H1 (cell line): ENCODE measurements at regions not wholly inside any gene's neighbourhood (a gene's known extent, or its start where the extent isn't known, plus 50 kb on each side); places are given as distances from the start of the nearest gene placed in this dataset.
A peak's percentile ranks its signal among the peaks of the same experiment; 100 is the strongest.

ENCODE experiments used
- CTCF ChIA-PET: fragments of 300-600 bp; sonication (Branson Sonifier 250); formaldehyde crosslinking; loops from one replicate; lab custom pipeline; 2021; ENCODE audit not compliant: partially characterized antibody; lab: Charles Lee
- POLR2A ChIA-PET: fragments of 300-600 bp; sonication (Branson Sonifier 250); formaldehyde crosslinking; loops from one replicate; lab custom pipeline; 2021; ENCODE audit warnings: inconsistent platforms; ENCODE audit not compliant: partially characterized antibody; lab: Charles Lee
- DNase-seq, 2 experiments: peaks; one replicate each; pipeline versions ENCODE4 v3.0.0 to v3.0.0-alpha.2; 2010 to 2022; ENCODE audit warnings: low spot score in 2 of 2, low read depth in 1 of 2, mixed read lengths in 1 of 2
- FAIRE-seq: peaks from 2 replicates; lab custom pipeline; 2011; peaks lifted over from hg19 to GRCh38; lab: Jason Lieb, UNC
- H2AFZ ChIP-seq: 2 replicates; pipeline ENCODE4 v1.8.1; 2012; ENCODE audit warnings: low read length, inconsistent platforms
- H2AK5ac ChIP-seq: 2 replicates; pipeline ENCODE4 v1.6.1; 2013; ENCODE audit warnings: low read depth, low read length
- H2BK120ac ChIP-seq: replicated peaks from 2 replicates; pipeline ENCODE3; 2013; ENCODE audit warnings: low read depth, low read length, inconsistent platforms
- H2BK12ac ChIP-seq: 2 replicates; pipeline ENCODE4 v1.6.1; 2013; ENCODE audit warnings: low read depth, low read length
- H2BK15ac ChIP-seq: 2 replicates; pipeline ENCODE4 v1.6.1; 2013; ENCODE audit warnings: low read length
- H2BK20ac ChIP-seq: 2 replicates; pipeline ENCODE4 v1.6.1; 2013; ENCODE audit warnings: low read length
- H2BK5ac ChIP-seq: 2 replicates; pipeline ENCODE4 v1.6.1; 2013; ENCODE audit warnings: low read depth, low read length
- H3K14ac ChIP-seq: 2 replicates; pipeline ENCODE4 v1.6.1; 2013; ENCODE audit warnings: inconsistent platforms; ENCODE audit not compliant: insufficient read length
- H3K18ac ChIP-seq: 2 replicates; pipeline ENCODE4 v1.6.1; 2013; ENCODE audit warnings: low read length; ENCODE audit errors: extremely low read depth
- H3K23ac ChIP-seq: 2 replicates; pipeline ENCODE4 v1.6.1; 2013; ENCODE audit warnings: inconsistent platforms; ENCODE audit not compliant: insufficient read length
- H3K23me2 ChIP-seq: 2 replicates; pipeline ENCODE4 v1.6.1; 2013; ENCODE audit warnings: low read depth, low read length
- H3K27ac ChIP-seq: 2 replicates; pipeline ENCODE4 v1.6.1; 2011; ENCODE audit warnings: low read depth, low read length, inconsistent platforms
- H3K27me3 ChIP-seq, 4 experiments: replicated peaks in 1 of 4; 1 replicate in 1 of 4; 2 replicates in 3 of 4; pipeline versions ENCODE4 v1.6.1 to v1.8.1; 2011 to 2013; ENCODE audit warnings: low read length in 3 of 4, mild to moderate bottlenecking in 3 of 4, inconsistent platforms in 2 of 4, mixed read lengths in 2 of 4, moderate library complexity in 1 of 4; ENCODE audit not compliant: control insufficient read depth in 3 of 4, insufficient read depth in 3 of 4; ENCODE audit errors: extremely low read depth in 1 of 4
- H3K36me3 ChIP-seq, 4 experiments: 2 replicates each; pipeline versions ENCODE4 v1.6.1 to v1.8.1; 2011 to 2013; ENCODE audit warnings: mild to moderate bottlenecking in 4 of 4, low read length in 3 of 4, moderate library complexity in 2 of 4, control low read depth in 1 of 4, inconsistent platforms in 1 of 4; ENCODE audit not compliant: insufficient read depth in 4 of 4, control insufficient read depth in 2 of 4
- H3K4ac ChIP-seq: replicated peaks from 2 replicates; pipeline ENCODE3; 2013; ENCODE audit warnings: low read length, low read depth, mixed read lengths, inconsistent platforms; ENCODE audit not compliant: insufficient read length
- H3K4me1 ChIP-seq, 4 experiments: replicated peaks in 1 of 4; 1 replicate in 1 of 4; 2 replicates in 3 of 4; pipeline versions ENCODE4 v1.6.1 to v1.8.1; 2011 to 2013; ENCODE audit warnings: low read length in 3 of 4, inconsistent platforms in 2 of 4, mixed read lengths in 1 of 4; ENCODE audit not compliant: insufficient read depth in 4 of 4, control insufficient read depth in 3 of 4
- H3K4me2 ChIP-seq, 2 experiments: 2 replicates each; pipeline versions ENCODE4 v1.6.1 to v1.8.1; 2011 to 2013; ENCODE audit warnings: low read depth in 2 of 2, low read length in 2 of 2, control low read depth in 1 of 2, inconsistent platforms in 1 of 2, mild to moderate bottlenecking in 1 of 2; ENCODE audit not compliant: insufficient read depth in 1 of 2
- H3K4me3 ChIP-seq, 4 experiments: fragments of 200-600, 300-600 bp in 1 of 4; sonication (generic), shearing (Covaris generic), sonication (Bioruptor Twin) in 1 of 4; 2 replicates each; pipeline versions ENCODE4 v1.5.1 to v1.8.1; 2011 to 2016; ENCODE audit warnings: low read length in 4 of 4, low read depth in 3 of 4, control low read depth in 2 of 4, inconsistent platforms in 2 of 4, mild to moderate bottlenecking in 2 of 4, mixed read lengths in 1 of 4, moderate library complexity in 1 of 4; ENCODE audit not compliant: insufficient read depth in 2 of 4; ENCODE audit errors: extremely low read depth in 1 of 4
- H3K56ac ChIP-seq: replicated peaks from 2 replicates; pipeline ENCODE3; 2013; ENCODE audit warnings: low read depth, mild to moderate bottlenecking, mixed read lengths, low read length, inconsistent platforms; ENCODE audit not compliant: insufficient read length
- H3K79me1 ChIP-seq: 2 replicates; pipeline ENCODE4 v1.6.1; 2013; ENCODE audit warnings: low read depth, low read length, control low read depth
- H3K79me2 ChIP-seq, 2 experiments: 2 replicates each; pipeline versions ENCODE4 v1.6.1 to v1.8.1; 2012 to 2013; ENCODE audit warnings: low read length in 2 of 2, mild to moderate bottlenecking in 2 of 2, inconsistent platforms in 1 of 2; ENCODE audit not compliant: insufficient read depth in 2 of 2, control insufficient read depth in 1 of 2
- H3K9ac ChIP-seq, 4 experiments: replicated peaks in 1 of 4; 1 replicate in 1 of 4; 2 replicates in 3 of 4; pipeline versions ENCODE4 v1.6.1 to v1.8.1; 2011 to 2013; ENCODE audit warnings: low read depth in 3 of 4, low read length in 3 of 4, control low read depth in 2 of 4, mild to moderate bottlenecking in 2 of 4, moderate library complexity in 2 of 4, inconsistent platforms in 1 of 4; ENCODE audit errors: extremely low read depth in 1 of 4
- H3K9me3 ChIP-seq, 2 experiments: 2 replicates each; pipeline versions ENCODE4 v1.6.1 to v1.8.1; 2012 to 2013; ENCODE audit warnings: mild to moderate bottlenecking in 2 of 2, moderate library complexity in 2 of 2, control low read depth in 1 of 2, inconsistent platforms in 1 of 2, low read depth in 1 of 2, low read length in 1 of 2, mixed read lengths in 1 of 2; ENCODE audit not compliant: insufficient read depth in 2 of 2
- H4K20me1 ChIP-seq, 2 experiments: replicated peaks in 1 of 2; 2 replicates each; pipeline versions ENCODE3 to v1.8.1; 2011 to 2013; ENCODE audit warnings: inconsistent platforms in 2 of 2, low read length in 2 of 2, mild to moderate bottlenecking in 1 of 2; ENCODE audit not compliant: insufficient read depth in 2 of 2, control insufficient read depth in 1 of 2
- H4K5ac ChIP-seq: 2 replicates; pipeline ENCODE4 v1.6.1; 2013; ENCODE audit warnings: low read length, low read depth, mixed read lengths, inconsistent platforms; ENCODE audit not compliant: insufficient read length
- H4K8ac ChIP-seq: 2 replicates; pipeline ENCODE4 v1.8.0; 2013; ENCODE audit warnings: mild to moderate bottlenecking, moderate library complexity, low read length, inconsistent platforms; ENCODE audit not compliant: insufficient read depth; ENCODE audit errors: extremely low read depth
- H4K91ac ChIP-seq: replicated peaks from 2 replicates; pipeline ENCODE3; 2013; ENCODE audit warnings: low read length, mixed read lengths, inconsistent platforms; ENCODE audit not compliant: insufficient read length
- BACH1 ChIP-seq: IDR thresholded peaks from 2 replicates; pipeline ENCODE4 v1.6.1; 2012; ENCODE audit warnings: low read length, improper control_type of control experiment
- BCL11A ChIP-seq, 2 experiments: IDR thresholded peaks; one replicate each; pipeline ENCODE4 v1.6.1; 2011; ENCODE audit warnings: low read depth in 2 of 2, low read length in 2 of 2, mild to moderate bottlenecking in 2 of 2
- CBX8 ChIP-seq: fragments of 300-800, 300-1000 bp; sonication (generic); IDR thresholded peaks from 2 replicates; pipeline ENCODE4 v1.7.1; 2016; ENCODE audit warnings: low read depth, low read length, borderline replicate concordance
- JUN ChIP-seq: IDR thresholded peaks from 2 replicates; pipeline ENCODE4 v1.6.1; 2011; ENCODE audit warnings: low read depth, mild to moderate bottlenecking, improper control_type of control experiment, low read length
- POU5F1 ChIP-seq: IDR thresholded peaks from 2 replicates; pipeline ENCODE4 v1.6.1; 2011; ENCODE audit warnings: low read depth, mild to moderate bottlenecking, low read length, moderate library complexity
- SP4 ChIP-seq: IDR thresholded peaks from 2 replicates; pipeline ENCODE4 v1.6.1; 2012; ENCODE audit warnings: low read length, inconsistent platforms
- TEAD4 ChIP-seq: IDR thresholded peaks from 2 replicates; pipeline ENCODE4 v1.6.1; 2012; ENCODE audit warnings: low read depth, low read length, inconsistent platforms, mixed read lengths
- WGBS, 2 experiments: shearing (Covaris generic) in 1 of 2; methylation state at CpG; one replicate each; pipeline versions ENCODE4 v1.1.6 to v1.1.7; 2013 to 2015; ENCODE audit warnings: low lambda C conversion rate in 2 of 2, mixed read lengths in 2 of 2, inconsistent platforms in 1 of 2, low coverage in 1 of 2, missing lambda C conversion rate in 1 of 2; ENCODE audit not compliant: insufficient replicate concordance in 2 of 2, insufficient coverage in 1 of 2, insufficient read length in 1 of 2; ENCODE audit errors: extremely low coverage in 1 of 2, missing lambda C conversion rate in 1 of 2; 5-methylcytosine and 5-hydroxymethylcytosine counted together

DNA sequence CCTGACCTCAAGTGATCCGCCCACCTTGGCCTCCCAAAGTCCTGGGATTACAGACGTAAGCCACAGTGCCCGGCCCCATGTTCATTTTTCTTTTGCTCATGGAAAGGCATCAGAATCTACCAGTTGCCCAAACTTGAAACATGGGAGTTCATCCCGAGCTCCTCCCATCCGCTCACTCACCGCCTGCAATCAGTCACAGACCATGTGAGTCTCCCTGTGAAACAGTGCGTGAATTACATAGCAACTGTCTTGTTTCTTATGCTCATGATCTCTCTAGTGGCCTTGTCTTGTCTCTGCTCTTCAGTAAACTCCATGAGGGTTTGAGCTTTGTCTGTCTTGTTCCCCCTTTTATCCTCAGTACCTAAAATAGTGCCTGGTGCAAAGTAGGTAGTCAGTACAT lies 52.1 kb upstream of the TNRC6A start:
- Histone ChIP-seq H2AFZ (no peak overlapping the region), H3K14ac (no peak overlapping the region), H2BK120ac (no peak overlapping the region), H4K91ac (no peak overlapping the region), H3K4me1 (no peaks in the 10 kb centered on the region), H3K36me3 (no peaks in the 10 kb centered on the region), H3K9ac (no peak overlapping the region), H4K5ac (no peak overlapping the region), H3K18ac (no peak overlapping the region), H3K79me2 (no peaks in the 10 kb centered on the region), H4K20me1 (no peaks in the 10 kb centered on the region), H2BK15ac (no peak overlapping the region), H3K4me3 (no peak overlapping the region), H2BK20ac (no peak overlapping the region), H3K27me3 (no peaks in the 10 kb centered on the region), H3K4ac (no peak overlapping the region), H3K23ac (no peak overlapping the region), H3K9me3 (no peaks in the 10 kb centered on the region), H2BK5ac (no peak overlapping the region), H2BK12ac (no peak overlapping the region), H3K56ac (no peak overlapping the region), H2AK5ac (peak overlapping the region; percentile 16; the same call in 1 of the 2 replicates), H3K4me2 (no peak overlapping the region), H3K27ac (no peak overlapping the region), H4K8ac (0 out of 2 replicates have a peak overlapping the region, but pooled peaks have one; percentile 28), H3K79me1 (no peaks in the 10 kb centered on the region), H3K23me2 (no peaks in the 10 kb centered on the region)
- DNase-seq (no peak), FAIRE-seq (no peak)
- WGBS, 2 experiments: 87% methylated on average over 7 of the region's 7 CpGs; no CpG with 5 or more reads in 1 of the 2 experiments
- ChIA-PET POLR2A (no interaction called here), CTCF (interaction anchor here (0.7 kb wide), 1 partner anchor 46 kb away, joined by 3 read pairs; no protein-coding TSS in a partner anchor)
- no peak for TF ChIP-seq BACH1
- TF ChIP-seq BCL11A (IDR thresholded peaks at IDR 0.05; ENCODE audit: low read depth in 2 of 2, low read length in 2 of 2): no peak
- no peak for TF ChIP-seq SP4
- TF ChIP-seq CBX8: no peak
- TF ChIP-seq POU5F1: no peak
- no peak for TF ChIP-seq TEAD4
- no peak for TF ChIP-seq JUN
